ENCODE measurements at regions not wholly inside any gene's neighbourhood (a gene's known extent, or its start where the extent isn't known, plus 50 kb on each side); places are given as distances from the start of the nearest gene placed in this dataset.

DNA sequence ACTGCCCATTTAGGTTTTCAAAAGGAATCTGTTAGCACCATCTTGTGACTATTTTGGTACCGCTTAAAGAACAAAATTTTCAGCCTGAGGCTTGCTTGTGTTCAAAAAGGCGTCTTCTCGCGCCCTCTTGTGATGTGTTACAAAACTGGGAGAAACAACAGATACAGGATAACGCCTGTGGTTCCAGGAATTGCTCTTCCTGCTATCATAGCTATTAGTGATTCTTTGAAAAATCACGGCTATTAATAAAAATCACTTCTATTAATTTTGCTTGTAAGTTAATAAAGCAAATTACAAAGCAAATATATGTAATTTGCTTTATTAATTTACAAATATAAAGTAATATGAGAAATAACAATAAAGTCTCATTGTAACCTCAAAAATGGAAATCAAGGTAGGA lies 82.2 kb upstream of the ABCD3 start:
- Mint-ChIP-seq H3K4me3 (no peak overlapping the region), H3K27me3 (peaks cover 51% of the 10 kb centered on the region), H3K9me3 (no peaks in the 10 kb centered on the region), H3K36me3 (ENCODE audit: insufficient read depth) (no peaks in the 10 kb centered on the region), H3K4me1 (no peaks in the 10 kb centered on the region), H3K27ac (ENCODE audit: low read depth) (no peak overlapping the region)
- no peak for DNase-seq (ENCODE audit: low spot score in 2 of 2)
- ATAC-seq (replicated peaks; ENCODE audit: extremely low read depth, poor library complexity, severe bottlenecking) = no peak

DNA sequence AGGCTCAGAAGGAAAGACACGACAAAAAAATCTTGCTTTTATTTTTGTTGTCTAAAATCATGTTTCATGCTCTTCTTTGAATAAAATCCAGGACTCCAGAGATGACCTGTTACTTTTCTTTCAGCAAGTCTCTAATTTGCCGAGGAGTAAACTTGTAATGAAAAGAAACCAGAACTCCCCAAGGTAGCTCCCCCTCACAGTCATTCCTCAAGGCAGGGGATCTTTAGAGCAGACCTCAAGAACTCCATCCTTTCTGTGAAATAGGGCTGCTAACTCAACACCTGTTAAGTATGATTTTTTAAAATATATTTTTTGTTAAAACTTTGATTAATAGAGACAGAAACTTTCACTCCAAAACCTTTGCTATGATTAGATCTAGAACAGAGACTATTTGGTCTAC lies 82.7 kb upstream of the ABCD3 start:
- DNase-seq (ENCODE audit: low spot score in 2 of 2) = no peak
- Mint-ChIP-seq H3K4me3 (no peak overlapping the region), H3K9me3 (no peaks in the 10 kb centered on the region), H3K36me3 (ENCODE audit: insufficient read depth) (no peaks in the 10 kb centered on the region), H3K27ac (ENCODE audit: low read depth) (no peak overlapping the region), H3K27me3 (peaks cover 51% of the 10 kb centered on the region), H3K4me1 (no peaks in the 10 kb centered on the region)
- no peak for ATAC-seq (replicated peaks; ENCODE audit: extremely low read depth, poor library complexity, severe bottlenecking)

DNA sequence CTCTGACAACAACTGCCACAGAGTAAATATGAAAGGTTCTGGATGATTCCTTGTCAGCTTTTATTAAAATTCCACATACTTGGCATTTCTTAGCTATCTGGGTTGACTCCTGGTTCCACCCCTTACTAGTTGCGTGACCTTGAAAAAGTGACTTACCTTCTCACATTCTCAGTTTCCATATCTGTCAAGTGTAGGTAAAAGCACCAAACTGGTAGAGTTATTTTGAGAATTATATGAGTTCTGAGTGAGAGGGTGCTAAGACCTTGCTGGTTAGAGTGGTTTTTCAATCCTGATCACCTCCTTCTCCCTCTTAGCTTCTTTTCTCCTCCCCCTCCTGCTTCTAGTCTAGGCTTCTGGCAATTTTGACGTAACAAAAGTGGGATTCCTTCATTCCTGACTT lies 83.4 kb upstream of the ABCD3 start:
- no peak for DNase-seq (ENCODE audit: low spot score in 2 of 2)
- no peaks in the 10 kb centered on the region for H3K36me3 Mint-ChIP-seq (ENCODE audit: insufficient read depth)
- H3K4me3 Mint-ChIP-seq = no peak overlapping the region
- ATAC-seq (replicated peaks; ENCODE audit: extremely low read depth, poor library complexity, severe bottlenecking) = no peak
- no peaks in the 10 kb centered on the region for H3K4me1 Mint-ChIP-seq
- H3K27me3 Mint-ChIP-seq = peaks cover 51% of the 10 kb centered on the region
- H3K27ac Mint-ChIP-seq (ENCODE audit: low read depth) = no peak overlapping the region
- H3K9me3 Mint-ChIP-seq = no peaks in the 10 kb centered on the region

DNA sequence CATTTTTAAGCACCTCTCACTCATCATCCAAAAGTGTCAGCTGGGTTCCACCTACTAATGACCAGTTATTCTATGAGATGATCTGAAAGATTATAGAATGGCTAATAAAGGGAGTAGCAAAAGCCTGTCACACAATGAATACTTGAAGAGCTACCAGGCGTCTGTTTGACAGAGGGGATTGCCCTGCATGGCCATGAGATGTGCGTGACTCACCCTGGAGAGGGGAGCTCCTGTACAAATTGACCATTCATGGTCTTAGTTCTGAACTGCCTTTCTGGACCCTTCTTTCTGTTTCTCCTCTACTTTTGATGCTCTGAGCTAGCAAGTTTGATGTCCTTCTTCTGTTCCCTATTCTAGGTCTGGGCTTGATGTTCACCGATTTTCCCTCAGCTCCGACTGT lies 85.2 kb upstream of the ABCD3 start:
- Mint-ChIP-seq H3K9me3 (no peaks in the 10 kb centered on the region), H3K36me3 (ENCODE audit: insufficient read depth) (no peaks in the 10 kb centered on the region), H3K4me3 (no peak overlapping the region), H3K4me1 (no peaks in the 10 kb centered on the region), H3K27ac (ENCODE audit: low read depth) (no peak overlapping the region), H3K27me3 (peaks cover 54% of the 10 kb centered on the region)
- DNase-seq (ENCODE audit: low spot score in 2 of 2) (no peak), ATAC-seq (replicated peaks; ENCODE audit: extremely low read depth, poor library complexity, severe bottlenecking) (no peak)

DNA sequence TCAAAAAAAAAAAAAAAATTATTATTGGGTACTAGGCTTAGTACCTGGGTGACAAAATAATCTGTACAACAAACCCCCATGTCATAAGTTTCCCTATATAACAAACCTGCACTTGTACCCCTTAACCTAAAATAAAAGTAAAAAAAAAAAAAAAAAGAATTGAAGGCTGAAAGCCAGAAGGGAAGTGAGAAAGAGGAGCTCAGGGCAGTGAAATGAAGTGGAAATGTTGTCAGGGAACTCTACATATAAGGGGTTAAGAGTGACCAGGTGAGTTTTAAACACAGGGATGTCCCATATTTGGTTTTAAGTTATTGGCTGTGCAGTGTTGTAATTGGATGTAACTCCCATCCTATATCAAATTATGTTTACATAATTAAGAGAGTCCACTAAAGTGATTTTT lies 85.7 kb upstream of the ABCD3 start:
- H3K4me1 Mint-ChIP-seq = no peaks in the 10 kb centered on the region
- H3K9me3 Mint-ChIP-seq = no peaks in the 10 kb centered on the region
- DNase-seq (ENCODE audit: low spot score in 2 of 2) (no peak), ATAC-seq (replicated peaks; ENCODE audit: extremely low read depth, poor library complexity, severe bottlenecking) (no peak)
- H3K27me3 Mint-ChIP-seq = peaks cover 56% of the 10 kb centered on the region
- H3K36me3 Mint-ChIP-seq (ENCODE audit: insufficient read depth) = no peaks in the 10 kb centered on the region
- no peak overlapping the region for H3K4me3 Mint-ChIP-seq
- no peak overlapping the region for H3K27ac Mint-ChIP-seq (ENCODE audit: low read depth)

DNA sequence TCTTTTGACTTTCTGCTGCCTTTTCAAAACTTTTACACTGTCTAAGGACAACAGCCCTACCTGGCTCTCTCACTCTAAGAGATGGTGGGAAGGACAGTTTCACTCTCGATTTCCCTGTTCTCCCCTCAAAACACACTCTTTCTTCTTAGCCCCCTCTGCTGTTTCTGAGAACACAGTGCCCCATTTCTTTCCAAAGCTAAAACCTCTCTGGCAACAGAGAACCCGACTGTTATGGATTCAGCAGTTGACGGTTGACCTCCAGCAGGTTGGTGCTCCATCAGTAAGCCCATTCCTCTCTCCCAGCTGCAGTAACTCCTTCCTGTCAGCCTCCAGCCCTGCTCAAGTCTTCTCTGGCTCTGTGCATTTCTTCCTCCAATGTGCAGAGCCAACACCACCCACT lies 88.2 kb upstream of the ABCD3 start:
- ATAC-seq (replicated peaks; ENCODE audit: extremely low read depth, poor library complexity, severe bottlenecking) (no peak), DNase-seq (ENCODE audit: low spot score in 2 of 2) (no peak)
- Mint-ChIP-seq H3K9me3 (no peaks in the 10 kb centered on the region), H3K27ac (ENCODE audit: low read depth) (no peak overlapping the region), H3K4me3 (no peak overlapping the region), H3K36me3 (ENCODE audit: insufficient read depth) (no peaks in the 10 kb centered on the region), H3K27me3 (peaks cover 69% of the 10 kb centered on the region), H3K4me1 (no peaks in the 10 kb centered on the region)

DNA sequence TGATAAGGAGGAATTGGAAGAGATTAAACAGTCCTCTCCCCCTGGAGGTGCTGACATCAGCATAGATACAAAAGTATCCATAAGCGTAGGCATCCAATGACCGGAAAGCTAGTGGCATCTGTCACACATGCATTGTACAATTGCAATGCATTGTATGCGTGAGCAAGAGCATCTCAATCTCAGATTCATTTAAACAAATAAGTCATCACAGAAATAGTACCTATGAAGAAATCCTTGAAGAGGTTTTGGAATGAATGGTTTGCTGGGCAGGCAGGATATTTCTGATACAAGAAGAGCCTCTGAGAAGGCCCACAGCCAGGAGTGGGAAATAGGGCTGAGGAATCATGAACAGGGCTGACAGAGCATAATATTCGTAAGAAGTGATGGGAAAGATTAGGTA lies 88.9 kb upstream of the ABCD3 start:
- H3K4me3 Mint-ChIP-seq = no peak overlapping the region
- H3K27me3 Mint-ChIP-seq = peaks cover 72% of the 10 kb centered on the region
- no peak for DNase-seq (ENCODE audit: low spot score in 2 of 2)
- no peak for ATAC-seq (replicated peaks; ENCODE audit: extremely low read depth, poor library complexity, severe bottlenecking)
- H3K4me1 Mint-ChIP-seq = no peaks in the 10 kb centered on the region
- no peaks in the 10 kb centered on the region for H3K36me3 Mint-ChIP-seq (ENCODE audit: insufficient read depth)
- H3K9me3 Mint-ChIP-seq = no peaks in the 10 kb centered on the region
- H3K27ac Mint-ChIP-seq (ENCODE audit: low read depth) = no peak overlapping the region

DNA sequence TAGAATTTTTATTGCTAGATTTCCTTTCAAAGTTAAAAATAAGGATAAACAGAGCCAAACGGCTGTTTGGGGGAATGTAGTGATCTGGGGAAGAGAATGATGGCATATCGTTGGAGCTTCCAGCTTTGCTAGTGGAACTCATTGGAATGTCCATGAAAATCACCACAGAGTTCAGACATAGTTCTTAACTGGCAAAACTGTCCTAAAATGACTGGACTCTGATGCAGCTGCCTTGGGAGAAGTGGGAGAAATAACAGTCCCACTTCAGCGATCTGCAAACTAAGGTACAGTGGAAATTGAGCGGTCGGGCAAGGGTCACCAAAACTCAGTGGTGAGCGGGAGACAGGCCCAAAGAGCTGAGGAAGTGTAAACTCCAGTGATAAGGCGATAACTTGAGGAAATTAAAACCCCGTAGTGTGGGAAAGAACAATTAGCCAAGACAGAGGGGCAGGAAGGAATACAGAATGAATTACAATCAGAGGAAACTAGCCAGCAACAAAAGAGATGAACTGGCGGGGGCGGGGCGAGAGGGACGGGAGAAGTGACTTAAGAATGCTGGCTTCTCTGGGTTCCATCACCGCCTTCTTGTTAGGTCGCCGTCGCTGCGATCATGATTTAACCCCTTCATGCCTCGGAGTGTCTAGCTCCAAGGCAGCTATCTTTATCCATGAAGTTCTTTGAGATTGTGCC lies 89.8 kb upstream of the ARHGAP29 start:
- Mint-ChIP-seq H3K36me3 (ENCODE audit: insufficient read depth) (no peaks in the 10 kb centered on the region), H3K9me3 (no peaks in the 10 kb centered on the region), H3K4me1 (no peaks in the 10 kb centered on the region), H3K27me3 (peaks cover 83% of the 10 kb centered on the region), H3K4me3 (no peak overlapping the region), H3K27ac (ENCODE audit: low read depth) (no peak overlapping the region)
- DNase-seq (ENCODE audit: low spot score in 2 of 2) = no peak
- ATAC-seq (replicated peaks; ENCODE audit: extremely low read depth, poor library complexity, severe bottlenecking) = no peak

DNA sequence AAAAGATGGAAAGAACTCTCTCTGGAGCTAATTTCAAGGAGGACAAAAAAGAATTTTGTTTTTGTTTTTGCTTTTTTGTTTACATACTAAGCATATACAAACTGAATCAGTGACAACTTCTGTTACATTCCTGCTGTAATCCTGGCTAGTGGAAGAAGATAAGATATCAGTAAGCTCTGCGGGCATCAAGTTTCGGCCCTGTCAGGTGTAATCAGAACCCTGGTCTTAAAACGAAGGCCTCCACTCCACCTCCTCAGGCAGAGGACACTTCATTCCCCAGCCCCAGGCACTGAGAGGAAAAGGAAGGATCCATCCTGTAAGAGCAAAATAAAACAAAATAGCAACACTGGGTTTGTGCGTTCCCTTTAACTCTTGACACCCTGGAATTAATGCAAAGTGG lies 88.9 kb upstream of the ARHGAP29 start:
- no peak for DNase-seq (ENCODE audit: low spot score in 2 of 2)
- ATAC-seq (replicated peaks; ENCODE audit: extremely low read depth, poor library complexity, severe bottlenecking) = no peak
- Mint-ChIP-seq H3K27me3 (peaks cover 77% of the 10 kb centered on the region), H3K4me3 (no peak overlapping the region), H3K4me1 (no peaks in the 10 kb centered on the region), H3K27ac (ENCODE audit: low read depth) (no peak overlapping the region), H3K36me3 (ENCODE audit: insufficient read depth) (no peaks in the 10 kb centered on the region), H3K9me3 (no peaks in the 10 kb centered on the region)

DNA sequence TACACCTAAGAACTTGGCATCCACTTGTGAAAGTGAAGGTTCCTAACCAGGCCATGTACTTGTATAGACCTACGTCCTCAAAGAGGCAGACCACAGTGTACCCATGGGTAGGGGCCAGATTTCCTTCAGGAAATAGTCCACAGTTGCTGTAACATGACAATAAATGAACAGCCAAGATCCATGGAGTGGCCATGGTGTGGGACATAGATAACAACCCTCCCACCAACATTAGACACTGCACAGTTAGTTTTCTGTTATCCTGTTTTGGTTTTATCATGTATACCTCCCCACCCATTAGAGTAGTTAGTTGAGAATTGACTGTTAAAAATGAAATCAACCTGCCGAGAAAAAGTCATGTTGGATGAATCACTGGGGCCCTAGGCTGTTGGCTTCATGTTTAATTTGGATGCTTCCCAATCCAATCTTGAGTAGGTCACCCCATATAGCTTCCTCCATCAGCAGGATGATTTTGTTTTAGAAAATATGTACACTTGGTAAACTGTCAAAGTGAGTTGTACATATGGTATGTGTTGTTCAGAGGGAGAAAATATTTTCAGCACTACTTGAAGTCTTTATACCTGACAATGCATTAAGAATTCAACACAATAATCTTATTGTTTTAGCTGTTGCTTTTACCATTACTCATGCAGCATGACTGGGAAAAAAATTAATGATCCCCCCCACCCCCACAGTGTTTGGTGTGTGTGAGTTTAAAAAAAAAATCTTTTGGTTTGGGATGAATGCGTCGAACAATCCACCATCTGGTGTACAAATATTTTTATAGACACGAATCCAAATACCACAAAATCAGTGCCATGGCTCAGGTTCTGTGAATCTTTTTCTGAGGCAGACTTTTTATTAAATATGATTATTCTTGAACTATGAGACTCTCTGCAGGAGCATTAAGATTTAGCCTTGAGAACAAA lies 88.3 kb upstream of the ARHGAP29 start:
- H3K4me3 Mint-ChIP-seq = no peak overlapping the region
- H3K27ac Mint-ChIP-seq (ENCODE audit: low read depth) = peak overlapping the region; percentile 68
- no peaks in the 10 kb centered on the region for H3K4me1 Mint-ChIP-seq
- no peak for DNase-seq (ENCODE audit: low spot score in 2 of 2)
- H3K27me3 Mint-ChIP-seq = peaks cover 76% of the 10 kb centered on the region
- H3K36me3 Mint-ChIP-seq (ENCODE audit: insufficient read depth) = no peaks in the 10 kb centered on the region
- no peaks in the 10 kb centered on the region for H3K9me3 Mint-ChIP-seq
- ATAC-seq (replicated peaks; ENCODE audit: extremely low read depth, poor library complexity, severe bottlenecking) = no peak

DNA sequence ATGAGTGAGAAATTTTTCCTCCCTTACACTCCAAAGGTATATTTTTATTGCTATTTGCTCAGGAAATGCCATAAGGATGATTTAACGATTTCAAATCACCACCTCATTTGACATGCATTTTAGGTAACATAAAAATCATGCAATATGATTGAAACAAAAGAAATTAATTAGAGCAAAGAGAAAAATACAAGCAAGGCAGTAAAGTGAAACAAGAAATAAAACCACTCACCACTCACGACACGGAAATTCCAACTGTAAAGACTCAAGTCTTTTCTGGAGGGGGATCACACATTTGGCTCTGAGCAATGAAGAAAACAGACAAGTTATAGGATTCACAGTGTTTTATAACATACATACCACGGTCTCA lies 86.8 kb upstream of the ARHGAP29 start:
- ATAC-seq (replicated peaks; ENCODE audit: extremely low read depth, poor library complexity, severe bottlenecking) (no peak), DNase-seq (ENCODE audit: low spot score in 2 of 2) (no peak)
- Mint-ChIP-seq H3K36me3 (ENCODE audit: insufficient read depth) (no peaks in the 10 kb centered on the region), H3K27ac (ENCODE audit: low read depth) (no peak overlapping the region), H3K27me3 (peaks cover 75% of the 10 kb centered on the region), H3K4me3 (no peak overlapping the region), H3K9me3 (no peaks in the 10 kb centered on the region), H3K4me1 (no peaks in the 10 kb centered on the region)

DNA sequence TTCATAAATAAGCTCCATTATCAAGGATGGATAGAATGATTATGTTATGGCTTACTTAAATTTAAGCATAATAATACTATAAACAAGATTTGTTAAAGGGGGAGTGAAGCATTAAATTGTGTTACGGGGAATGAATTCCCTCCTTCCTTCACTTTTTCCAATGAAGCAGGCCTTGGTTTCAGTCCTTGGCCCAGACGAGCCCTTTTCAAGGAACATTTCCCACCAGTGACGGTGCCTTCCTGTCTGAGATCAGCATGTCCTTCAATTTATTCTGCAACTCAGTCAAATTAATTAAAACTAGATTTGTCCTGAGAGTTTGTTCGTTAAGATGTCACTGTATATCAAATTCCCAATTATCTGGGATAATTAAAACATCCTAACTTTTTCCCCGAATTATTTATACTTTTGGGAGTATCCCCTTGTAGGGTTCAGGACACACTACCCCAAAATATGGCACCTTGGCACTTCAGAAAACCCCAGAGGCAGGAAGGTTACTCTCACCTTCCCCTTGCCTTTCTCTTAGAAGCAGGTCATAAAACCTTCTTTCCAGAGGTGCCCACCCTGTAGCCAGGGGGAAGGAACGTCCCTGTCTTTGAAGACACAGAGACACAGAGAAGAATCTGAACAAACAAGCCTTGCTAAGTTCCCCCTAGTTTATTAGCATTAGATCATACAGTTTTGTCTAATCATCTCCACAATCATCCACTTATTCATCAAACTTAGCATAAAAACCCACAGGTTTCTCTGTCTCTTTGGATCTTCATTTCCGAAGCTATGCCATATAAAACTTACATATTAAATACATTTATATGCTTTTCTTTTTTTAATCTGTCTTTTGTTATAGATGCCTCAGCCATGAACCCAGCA lies 86.2 kb upstream of the ARHGAP29 start:
- no peak overlapping the region for H3K27ac Mint-ChIP-seq (ENCODE audit: low read depth)
- DNase-seq (ENCODE audit: low spot score in 2 of 2) = no peak
- H3K4me1 Mint-ChIP-seq = no peaks in the 10 kb centered on the region
- no peak for ATAC-seq (replicated peaks; ENCODE audit: extremely low read depth, poor library complexity, severe bottlenecking)
- no peaks in the 10 kb centered on the region for H3K36me3 Mint-ChIP-seq (ENCODE audit: insufficient read depth)
- H3K4me3 Mint-ChIP-seq = no peak overlapping the region
- no peaks in the 10 kb centered on the region for H3K9me3 Mint-ChIP-seq
- H3K27me3 Mint-ChIP-seq = peaks cover 71% of the 10 kb centered on the region
